ENCODE measurements at regions not wholly inside any gene's neighbourhood (a gene's known extent, or its start where the extent isn't known, plus 50 kb on each side); places are given as distances from the start of the nearest gene placed in this dataset.

GRCh38 chr6:19569563-19569962 lies 267.6 kb upstream of the ID4 start:
- H3K36me3 ChIP-seq (ENCODE audit: insufficient read depth, low read length): no peaks in the 10 kb centered on the region
- H3K27me3 ChIP-seq (ENCODE audit: insufficient read depth, low read depth, low read length): no peaks in the 10 kb centered on the region
- TF ChIP-seq MXI1 (conservative IDR thresholded peaks at IDR 0.05; ENCODE audit: poor library complexity, severe bottlenecking) (no peak), SMC3 (conservative IDR thresholded peaks at IDR 0.05; ENCODE audit: poor library complexity) (no peak), TAF1 (IDR thresholded peaks at IDR 0.05; ENCODE audit: low read depth) (no peak), RAD21 (conservative IDR thresholded peaks at IDR 0.05) (no peak), EZH2 (IDR thresholded peaks at IDR 0.05; ENCODE audit: borderline replicate concordance, insufficient read depth, low read length, poor library complexity, severe bottlenecking) (no peak), POLR2AphosphoS5 (IDR thresholded peaks at IDR 0.05) (no peak), EP300 (conservative IDR thresholded peaks at IDR 0.05; ENCODE audit: poor library complexity, severe bottlenecking) (no peak)
- TF ChIP-seq, protein P1, sequence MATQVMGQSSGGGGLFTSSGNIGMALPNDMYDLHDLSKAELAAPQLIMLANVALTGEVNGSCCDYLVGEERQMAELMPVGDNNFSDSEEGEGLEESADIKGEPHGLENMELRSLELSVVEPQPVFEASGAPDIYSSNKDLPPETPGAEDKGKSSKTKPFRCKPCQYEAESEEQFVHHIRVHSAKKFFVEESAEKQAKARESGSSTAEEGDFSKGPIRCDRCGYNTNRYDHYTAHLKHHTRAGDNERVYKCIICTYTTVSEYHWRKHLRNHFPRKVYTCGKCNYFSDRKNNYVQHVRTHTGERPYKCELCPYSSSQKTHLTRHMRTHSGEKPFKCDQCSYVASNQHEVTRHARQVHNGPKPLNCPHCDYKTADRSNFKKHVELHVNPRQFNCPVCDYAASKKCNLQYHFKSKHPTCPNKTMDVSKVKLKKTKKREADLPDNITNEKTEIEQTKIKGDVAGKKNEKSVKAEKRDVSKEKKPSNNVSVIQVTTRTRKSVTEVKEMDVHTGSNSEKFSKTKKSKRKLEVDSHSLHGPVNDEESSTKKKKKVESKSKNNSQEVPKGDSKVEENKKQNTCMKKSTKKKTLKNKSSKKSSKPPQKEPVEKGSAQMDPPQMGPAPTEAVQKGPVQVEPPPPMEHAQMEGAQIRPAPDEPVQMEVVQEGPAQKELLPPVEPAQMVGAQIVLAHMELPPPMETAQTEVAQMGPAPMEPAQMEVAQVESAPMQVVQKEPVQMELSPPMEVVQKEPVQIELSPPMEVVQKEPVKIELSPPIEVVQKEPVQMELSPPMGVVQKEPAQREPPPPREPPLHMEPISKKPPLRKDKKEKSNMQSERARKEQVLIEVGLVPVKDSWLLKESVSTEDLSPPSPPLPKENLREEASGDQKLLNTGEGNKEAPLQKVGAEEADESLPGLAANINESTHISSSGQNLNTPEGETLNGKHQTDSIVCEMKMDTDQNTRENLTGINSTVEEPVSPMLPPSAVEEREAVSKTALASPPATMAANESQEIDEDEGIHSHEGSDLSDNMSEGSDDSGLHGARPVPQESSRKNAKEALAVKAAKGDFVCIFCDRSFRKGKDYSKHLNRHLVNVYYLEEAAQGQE (IDR thresholded peaks at IDR 0.05; ENCODE audit: borderline replicate concordance): no peak
- TF ChIP-seq, protein P2, sequence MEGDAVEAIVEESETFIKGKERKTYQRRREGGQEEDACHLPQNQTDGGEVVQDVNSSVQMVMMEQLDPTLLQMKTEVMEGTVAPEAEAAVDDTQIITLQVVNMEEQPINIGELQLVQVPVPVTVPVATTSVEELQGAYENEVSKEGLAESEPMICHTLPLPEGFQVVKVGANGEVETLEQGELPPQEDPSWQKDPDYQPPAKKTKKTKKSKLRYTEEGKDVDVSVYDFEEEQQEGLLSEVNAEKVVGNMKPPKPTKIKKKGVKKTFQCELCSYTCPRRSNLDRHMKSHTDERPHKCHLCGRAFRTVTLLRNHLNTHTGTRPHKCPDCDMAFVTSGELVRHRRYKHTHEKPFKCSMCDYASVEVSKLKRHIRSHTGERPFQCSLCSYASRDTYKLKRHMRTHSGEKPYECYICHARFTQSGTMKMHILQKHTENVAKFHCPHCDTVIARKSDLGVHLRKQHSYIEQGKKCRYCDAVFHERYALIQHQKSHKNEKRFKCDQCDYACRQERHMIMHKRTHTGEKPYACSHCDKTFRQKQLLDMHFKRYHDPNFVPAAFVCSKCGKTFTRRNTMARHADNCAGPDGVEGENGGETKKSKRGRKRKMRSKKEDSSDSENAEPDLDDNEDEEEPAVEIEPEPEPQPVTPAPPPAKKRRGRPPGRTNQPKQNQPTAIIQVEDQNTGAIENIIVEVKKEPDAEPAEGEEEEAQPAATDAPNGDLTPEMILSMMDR (IDR thresholded peaks at IDR 0.05; ENCODE audit: poor library complexity, severe bottlenecking): no peak
- H2AFZ ChIP-seq (ENCODE audit: low read depth, low read length): no peak overlapping the region
- H3K79me2 ChIP-seq (replicated peaks; ENCODE audit: insufficient read depth, low read length): no peaks in the 10 kb centered on the region
- no peaks in the 10 kb centered on the region for H3K9me2 ChIP-seq (ENCODE audit: insufficient read depth, low read length)
- H3K9me3 ChIP-seq (ENCODE audit: low read length): no peaks in the 10 kb centered on the region
- H4K20me1 ChIP-seq (ENCODE audit: insufficient read depth): no peaks in the 10 kb centered on the region
- no peak overlapping the region for H3K4me2 ChIP-seq (ENCODE audit: low read length)
- no peak overlapping the region for H3K9ac ChIP-seq (ENCODE audit: low read length)
- H3K27ac ChIP-seq (ENCODE audit: low read length): no peak overlapping the region
- H3F3A ChIP-seq (ENCODE audit: insufficient read depth, low read length, poor library complexity, severe bottlenecking): no peaks in the 10 kb centered on the region
- no peak overlapping the region for H3K4me3 ChIP-seq (ENCODE audit: low read length)

GRCh38 chr6:19571176-19571575 lies 266.0 kb upstream of the ID4 start:
- Histone ChIP-seq H3K9me3 (ENCODE audit: low read length) (no peaks in the 10 kb centered on the region), H4K20me1 (ENCODE audit: insufficient read depth) (no peaks in the 10 kb centered on the region), H3K9ac (ENCODE audit: low read length) (no peak overlapping the region), H3K36me3 (ENCODE audit: insufficient read depth, low read length) (no peaks in the 10 kb centered on the region), H3K27me3 (ENCODE audit: insufficient read depth, low read depth, low read length) (no peaks in the 10 kb centered on the region), H3K4me3 (ENCODE audit: low read length) (no peak overlapping the region), H2AFZ (ENCODE audit: low read depth, low read length) (no peak overlapping the region), H3K4me2 (ENCODE audit: low read length) (no peak overlapping the region), H3K27ac (ENCODE audit: low read length) (no peak overlapping the region), H3K9me2 (ENCODE audit: insufficient read depth, low read length) (no peaks in the 10 kb centered on the region), H3F3A (ENCODE audit: insufficient read depth, low read length, poor library complexity, severe bottlenecking) (no peaks in the 10 kb centered on the region), H3K79me2 (replicated peaks; ENCODE audit: insufficient read depth, low read length) (no peaks in the 10 kb centered on the region)
- TF ChIP-seq SMC3 (conservative IDR thresholded peaks at IDR 0.05; ENCODE audit: poor library complexity): no peak
- no peak for TF ChIP-seq MXI1 (conservative IDR thresholded peaks at IDR 0.05; ENCODE audit: poor library complexity, severe bottlenecking)
- no peak for TF ChIP-seq RAD21 (conservative IDR thresholded peaks at IDR 0.05)
- TF ChIP-seq, protein P2 (IDR thresholded peaks at IDR 0.05; ENCODE audit: poor library complexity, severe bottlenecking): no peak
